OCI-LY7 (cell line): ENCODE measurements at regions not wholly inside any gene's neighbourhood (a gene's known extent, or its start where the extent isn't known, plus 50 kb on each side); places are given as distances from the start of the nearest gene placed in this dataset.

ENCODE experiments used
- EZH2phosphoT487 ChIP-seq: fragments of 200-600 bp; sonication (generic); IDR thresholded peaks from 2 replicates; pipeline ENCODE4 v1.6.1; 2018; ENCODE audit warnings: low read depth, borderline replicate concordance, mild to moderate bottlenecking, mixed run types, antibody characterized with exemption, low read length, moderate library complexity, mixed read lengths
- TF ChIP-seq, protein P1 (sequence below): fragments of 200-600 bp; sonication (generic); conservative IDR thresholded peaks from 2 replicates; pipeline ENCODE4 v1.5.1; 2014; ENCODE audit warnings: mild to moderate bottlenecking, antibody characterized with exemption, low read length, moderate library complexity, mixed read lengths

DNA sequence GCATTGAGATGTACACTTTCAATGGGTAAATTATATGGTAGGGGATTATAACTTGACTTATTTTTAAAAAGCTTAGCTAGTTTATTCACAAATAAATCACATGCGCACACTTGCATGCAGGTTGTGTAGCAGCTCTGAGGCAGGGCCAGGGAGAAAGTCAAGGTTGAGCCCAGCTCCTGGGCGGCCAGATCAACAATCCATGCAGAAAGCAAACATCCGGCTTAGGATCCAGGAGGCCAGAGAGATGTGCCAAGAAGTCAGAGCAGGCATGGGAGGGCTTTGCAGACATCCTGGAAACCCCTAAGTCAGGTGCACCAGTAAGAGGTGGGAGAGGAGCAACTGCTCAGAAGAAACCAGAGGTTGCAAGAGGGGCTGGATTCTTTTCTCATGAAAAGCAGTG, 186.5 kb downstream of the AXIN2 start:
- TF ChIP-seq, protein P1, sequence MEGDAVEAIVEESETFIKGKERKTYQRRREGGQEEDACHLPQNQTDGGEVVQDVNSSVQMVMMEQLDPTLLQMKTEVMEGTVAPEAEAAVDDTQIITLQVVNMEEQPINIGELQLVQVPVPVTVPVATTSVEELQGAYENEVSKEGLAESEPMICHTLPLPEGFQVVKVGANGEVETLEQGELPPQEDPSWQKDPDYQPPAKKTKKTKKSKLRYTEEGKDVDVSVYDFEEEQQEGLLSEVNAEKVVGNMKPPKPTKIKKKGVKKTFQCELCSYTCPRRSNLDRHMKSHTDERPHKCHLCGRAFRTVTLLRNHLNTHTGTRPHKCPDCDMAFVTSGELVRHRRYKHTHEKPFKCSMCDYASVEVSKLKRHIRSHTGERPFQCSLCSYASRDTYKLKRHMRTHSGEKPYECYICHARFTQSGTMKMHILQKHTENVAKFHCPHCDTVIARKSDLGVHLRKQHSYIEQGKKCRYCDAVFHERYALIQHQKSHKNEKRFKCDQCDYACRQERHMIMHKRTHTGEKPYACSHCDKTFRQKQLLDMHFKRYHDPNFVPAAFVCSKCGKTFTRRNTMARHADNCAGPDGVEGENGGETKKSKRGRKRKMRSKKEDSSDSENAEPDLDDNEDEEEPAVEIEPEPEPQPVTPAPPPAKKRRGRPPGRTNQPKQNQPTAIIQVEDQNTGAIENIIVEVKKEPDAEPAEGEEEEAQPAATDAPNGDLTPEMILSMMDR, result no peak
- TF ChIP-seq EZH2phosphoT487, result no peak
